ENCODE measurements at regions not wholly inside any gene's neighbourhood (a gene's known extent, or its start where the extent isn't known, plus 50 kb on each side); places are given as distances from the start of the nearest gene placed in this dataset.

DNA sequence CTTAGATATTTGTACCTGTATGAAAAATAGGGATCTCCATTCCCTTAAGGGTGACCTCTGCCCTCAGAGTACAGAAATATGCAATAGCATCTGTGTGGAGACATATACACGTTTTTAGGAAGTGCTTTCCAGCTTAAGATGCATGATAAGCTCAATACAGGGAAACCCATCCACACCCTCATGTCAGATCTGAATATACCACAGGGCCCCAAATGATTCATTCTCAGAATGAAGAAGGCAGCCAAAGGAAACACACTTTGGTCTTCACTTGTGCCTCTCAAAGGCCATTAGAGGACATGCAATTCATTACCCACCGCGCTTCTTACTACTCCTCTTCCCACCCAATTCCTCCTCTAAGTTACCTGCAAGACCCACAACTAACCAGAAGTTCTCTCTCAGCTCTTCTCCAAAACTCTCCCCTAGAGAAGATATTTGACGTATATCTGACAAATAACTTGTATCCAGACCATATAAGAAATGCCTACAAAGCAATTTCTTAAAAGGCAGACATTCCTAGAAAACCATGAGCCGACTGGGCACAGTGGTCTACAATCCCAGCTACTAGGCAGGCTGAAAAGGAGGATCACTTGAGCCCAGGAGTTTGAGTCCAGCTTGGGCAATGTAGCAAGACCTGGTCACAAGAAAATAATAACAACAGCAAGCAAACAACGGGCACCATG lies 103.0 kb downstream of the OAT start:
- no peak overlapping the region for H3K27ac ChIP-seq (ENCODE audit: insufficient read depth, low read length)
- H4K20me1 ChIP-seq (ENCODE audit: control insufficient read depth, extremely low read depth, insufficient read depth, low read length) = no peaks in the 10 kb centered on the region
- no peak overlapping the region for H2AFZ ChIP-seq (ENCODE audit: low read length)
- TF ChIP-seq EZH2 (IDR thresholded peaks at IDR 0.05; ENCODE audit: low read length, missing control alignments) = no peak
- TF ChIP-seq, protein P1, sequence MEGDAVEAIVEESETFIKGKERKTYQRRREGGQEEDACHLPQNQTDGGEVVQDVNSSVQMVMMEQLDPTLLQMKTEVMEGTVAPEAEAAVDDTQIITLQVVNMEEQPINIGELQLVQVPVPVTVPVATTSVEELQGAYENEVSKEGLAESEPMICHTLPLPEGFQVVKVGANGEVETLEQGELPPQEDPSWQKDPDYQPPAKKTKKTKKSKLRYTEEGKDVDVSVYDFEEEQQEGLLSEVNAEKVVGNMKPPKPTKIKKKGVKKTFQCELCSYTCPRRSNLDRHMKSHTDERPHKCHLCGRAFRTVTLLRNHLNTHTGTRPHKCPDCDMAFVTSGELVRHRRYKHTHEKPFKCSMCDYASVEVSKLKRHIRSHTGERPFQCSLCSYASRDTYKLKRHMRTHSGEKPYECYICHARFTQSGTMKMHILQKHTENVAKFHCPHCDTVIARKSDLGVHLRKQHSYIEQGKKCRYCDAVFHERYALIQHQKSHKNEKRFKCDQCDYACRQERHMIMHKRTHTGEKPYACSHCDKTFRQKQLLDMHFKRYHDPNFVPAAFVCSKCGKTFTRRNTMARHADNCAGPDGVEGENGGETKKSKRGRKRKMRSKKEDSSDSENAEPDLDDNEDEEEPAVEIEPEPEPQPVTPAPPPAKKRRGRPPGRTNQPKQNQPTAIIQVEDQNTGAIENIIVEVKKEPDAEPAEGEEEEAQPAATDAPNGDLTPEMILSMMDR (conservative IDR thresholded peaks at IDR 0.05 in 1 of 2, IDR thresholded peaks at IDR 0.05 in 1 of 2; ENCODE audit: low read depth in 1 of 2, low read length in 2 of 2) = no peak
- DNase-seq (ENCODE audit: low read depth in 2 of 2) = peak in 1 of 2 donors; percentile 6
- H3K27me3 ChIP-seq (ENCODE audit: control insufficient read depth, insufficient read depth, low read length) = no peaks in the 10 kb centered on the region
- H3K4me2 ChIP-seq (ENCODE audit: extremely low read depth, insufficient read depth, low read length) = no peak overlapping the region
- no peaks in the 10 kb centered on the region for H3K9me3 ChIP-seq (ENCODE audit: control insufficient read depth, insufficient read depth, low read depth, low read length)
- no peaks in the 10 kb centered on the region for H3K79me2 ChIP-seq (ENCODE audit: control insufficient read depth, insufficient read depth, low read length)
- H3K4me1 ChIP-seq (ENCODE audit: control insufficient read depth, extremely low read depth, insufficient read depth, low read length) = no peaks in the 10 kb centered on the region
- no peaks in the 10 kb centered on the region for H3K36me3 ChIP-seq (ENCODE audit: control insufficient read depth, insufficient read depth, low read length)
- H3K9ac ChIP-seq (ENCODE audit: insufficient read depth, low read length) = no peak overlapping the region
- no peak overlapping the region for H3K4me3 ChIP-seq (replicated peaks in 1 of 4; ENCODE audit: control extremely low read depth in 1 of 4, insufficient read depth in 1 of 4, low read depth in 3 of 4, low read length in 4 of 4)

DNA sequence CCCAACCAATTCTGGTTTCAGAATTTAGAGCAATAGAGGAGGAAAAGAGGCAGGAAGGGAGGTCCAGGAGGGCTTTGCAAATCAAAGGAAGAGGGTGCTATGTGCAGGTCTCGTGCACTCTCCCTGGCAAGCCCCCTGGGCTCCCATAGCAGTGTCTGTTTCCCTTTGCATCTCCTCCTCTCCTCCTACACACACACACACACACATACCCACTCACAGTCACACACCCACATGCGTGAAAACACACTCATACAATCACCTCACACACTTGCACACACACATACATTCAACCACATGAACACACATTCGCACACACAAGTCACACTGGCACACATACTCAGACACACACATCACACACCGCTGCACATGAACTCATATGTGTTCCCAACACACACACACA lies 105.3 kb downstream of the OAT start:
- no peak overlapping the region for H2AFZ ChIP-seq (ENCODE audit: low read length)
- no peaks in the 10 kb centered on the region for H3K4me1 ChIP-seq (ENCODE audit: control insufficient read depth, extremely low read depth, insufficient read depth, low read length)
- TF ChIP-seq, protein P1 (conservative IDR thresholded peaks at IDR 0.05 in 1 of 2, IDR thresholded peaks at IDR 0.05 in 1 of 2; ENCODE audit: low read depth in 1 of 2, low read length in 2 of 2) = no peak
- H3K79me2 ChIP-seq (ENCODE audit: control insufficient read depth, insufficient read depth, low read length) = no peaks in the 10 kb centered on the region
- DNase-seq (ENCODE audit: low read depth in 2 of 2) = no peak
- H3K4me3 ChIP-seq (replicated peaks in 1 of 4; ENCODE audit: control extremely low read depth in 1 of 4, insufficient read depth in 1 of 4, low read depth in 3 of 4, low read length in 4 of 4) = no peak overlapping the region
- H4K20me1 ChIP-seq (ENCODE audit: control insufficient read depth, extremely low read depth, insufficient read depth, low read length) = no peaks in the 10 kb centered on the region
- H3K9me3 ChIP-seq (ENCODE audit: control insufficient read depth, insufficient read depth, low read depth, low read length) = no peaks in the 10 kb centered on the region
- no peaks in the 10 kb centered on the region for H3K36me3 ChIP-seq (ENCODE audit: control insufficient read depth, insufficient read depth, low read length)
- H3K27me3 ChIP-seq (ENCODE audit: control insufficient read depth, insufficient read depth, low read length) = no peaks in the 10 kb centered on the region
- no peak overlapping the region for H3K4me2 ChIP-seq (ENCODE audit: extremely low read depth, insufficient read depth, low read length)
- H3K9ac ChIP-seq (ENCODE audit: insufficient read depth, low read length) = no peak overlapping the region
- no peak overlapping the region for H3K27ac ChIP-seq (ENCODE audit: insufficient read depth, low read length)

DNA sequence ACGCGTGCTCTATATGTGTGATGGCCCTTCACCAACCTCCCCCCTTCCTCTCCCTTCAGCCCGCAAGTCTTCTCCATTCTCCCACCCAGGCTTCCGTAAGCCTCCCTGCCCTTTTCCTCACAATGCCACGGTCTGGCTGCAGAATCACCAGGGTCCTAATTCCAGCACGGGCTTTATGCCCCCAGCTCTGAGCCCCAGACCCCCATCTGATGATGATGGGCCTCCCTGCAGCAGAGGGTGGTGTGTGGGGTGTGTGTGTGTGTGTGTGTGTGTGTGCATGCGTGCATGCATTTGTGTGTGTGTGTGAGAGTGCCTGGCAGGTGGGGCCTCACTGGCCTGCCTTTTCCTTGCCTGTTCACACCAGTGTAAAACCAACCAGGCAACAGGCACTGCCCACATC lies 109.9 kb downstream of the OAT start:
- H3K79me2 ChIP-seq (ENCODE audit: control insufficient read depth, insufficient read depth, low read length) = no peaks in the 10 kb centered on the region
- no peaks in the 10 kb centered on the region for H3K27me3 ChIP-seq (ENCODE audit: control insufficient read depth, insufficient read depth, low read length)
- no peak for DNase-seq (ENCODE audit: low read depth in 2 of 2)
- TF ChIP-seq, protein P1 (conservative IDR thresholded peaks at IDR 0.05 in 1 of 2, IDR thresholded peaks at IDR 0.05 in 1 of 2; ENCODE audit: low read depth in 1 of 2, low read length in 2 of 2) = no peak
- TF ChIP-seq EZH2 (IDR thresholded peaks at IDR 0.05; ENCODE audit: low read length, missing control alignments) = no peak
- H3K4me2 ChIP-seq (ENCODE audit: extremely low read depth, insufficient read depth, low read length) = no peak overlapping the region
- no peak overlapping the region for H3K4me3 ChIP-seq (replicated peaks in 1 of 4; ENCODE audit: control extremely low read depth in 1 of 4, insufficient read depth in 1 of 4, low read depth in 3 of 4, low read length in 4 of 4)
- no peak overlapping the region for H2AFZ ChIP-seq (ENCODE audit: low read length)
- no peaks in the 10 kb centered on the region for H4K20me1 ChIP-seq (ENCODE audit: control insufficient read depth, extremely low read depth, insufficient read depth, low read length)
- no peaks in the 10 kb centered on the region for H3K4me1 ChIP-seq (ENCODE audit: control insufficient read depth, extremely low read depth, insufficient read depth, low read length)
- no peak overlapping the region for H3K9ac ChIP-seq (ENCODE audit: insufficient read depth, low read length)
- H3K9me3 ChIP-seq (ENCODE audit: control insufficient read depth, insufficient read depth, low read depth, low read length) = no peaks in the 10 kb centered on the region
- H3K36me3 ChIP-seq (ENCODE audit: control insufficient read depth, insufficient read depth, low read length) = no peaks in the 10 kb centered on the region
- H3K27ac ChIP-seq (ENCODE audit: insufficient read depth, low read length) = no peak overlapping the region

Data from fibroblast of lung (primary cell).